SJSA1 (cell line): ENCODE measurements at regions not wholly inside any gene's neighbourhood (a gene's known extent, or its start where the extent isn't known, plus 50 kb on each side); places are given as distances from the start of the nearest gene placed in this dataset.
"Not testable (repeated sequence)": the region's sequence is repeated elsewhere in the genome, so short reads cannot be mapped to it uniquely, and the experiment has no call there.

Experiments
- DNase-seq, 2 experiments: peaks; one replicate each; pipeline ENCODE4 v3.0.0-alpha.2; 2015 to 2020; ENCODE audit warnings: low spot score in 2 of 2, low read depth in 1 of 2
- H3K27ac ChIP-seq: fragments of 250-450 bp; sonication (Bioruptor Pico); 2 replicates; pipeline ENCODE4 v1.5.1; 2020; ENCODE audit warnings: mild to moderate bottlenecking, moderate library complexity
- H3K27me3 ChIP-seq: fragments of 250-450 bp; sonication (Bioruptor Pico); replicated peaks from 2 replicates; pipeline ENCODE4 v1.5.1; 2020; ENCODE audit warnings: mild to moderate bottlenecking, moderate library complexity
- H3K36me3 ChIP-seq: fragments of 250-450 bp; sonication (Bioruptor Pico); 2 replicates; pipeline ENCODE4 v1.5.1; 2020; ENCODE audit warnings: mild to moderate bottlenecking
- H3K4me1 ChIP-seq: fragments of 250-450 bp; sonication (Bioruptor Pico); replicated peaks from 2 replicates; pipeline ENCODE4 v1.6.1; 2021; ENCODE audit warnings: mild to moderate bottlenecking
- H3K4me3 ChIP-seq: fragments of 250-450 bp; sonication (Bioruptor Pico); 2 replicates; pipeline ENCODE4 v1.5.1; 2020; ENCODE audit warnings: mild to moderate bottlenecking
- H3K9me3 ChIP-seq: fragments of 250-450 bp; sonication (Bioruptor Pico); replicated peaks from 2 replicates; pipeline ENCODE4 v1.5.1; 2020; ENCODE audit warnings: mild to moderate bottlenecking

- H3K4me3 ChIP-seq = no peak overlapping the region
- no peak overlapping the region for H3K27ac ChIP-seq
- DNase-seq = no peak
- H3K9me3 ChIP-seq = no peaks in the 10 kb centered on the region
- no peaks in the 10 kb centered on the region for H3K27me3 ChIP-seq
- H3K4me1 ChIP-seq = no peaks in the 10 kb centered on the region
- H3K36me3 ChIP-seq = no peaks in the 10 kb centered on the region
Observed at GRCh38 chr11:98657711-98658110, 363.0 kb upstream of the CNTN5 start.

GRCh38 chr11:98659431-98659830 lies 361.3 kb upstream of the CNTN5 start:
- H3K9me3 ChIP-seq = no peaks in the 10 kb centered on the region

GRCh38 chr11:98674390-98674789 lies 346.4 kb upstream of the CNTN5 start:
- H3K9me3 ChIP-seq = no peaks in the 10 kb centered on the region
- DNase-seq = no peak

More at GRCh38 chr11:98659431-98659830, 361.3 kb upstream of the CNTN5 start:
- Histone ChIP-seq H3K4me3 (no peak overlapping the region), H3K27me3 (no peaks in the 10 kb centered on the region), H3K36me3 (no peaks in the 10 kb centered on the region), H3K4me1 (no peaks in the 10 kb centered on the region), H3K27ac (no peak overlapping the region)
- DNase-seq = no peak

GRCh38 chr11:98679673-98680072 lies 341.1 kb upstream of the CNTN5 start:
- H3K4me1 ChIP-seq = no peaks in the 10 kb centered on the region
- no peak for DNase-seq
- H3K4me3 ChIP-seq = no peak overlapping the region
- no peaks in the 10 kb centered on the region for H3K27me3 ChIP-seq
- no peaks in the 10 kb centered on the region for H3K36me3 ChIP-seq
- no peak overlapping the region for H3K27ac ChIP-seq
- no peaks in the 10 kb centered on the region for H3K9me3 ChIP-seq

More at GRCh38 chr11:98674390-98674789, 346.4 kb upstream of the CNTN5 start:
- Histone ChIP-seq H3K27ac (no peak overlapping the region), H3K27me3 (no peaks in the 10 kb centered on the region), H3K36me3 (no peaks in the 10 kb centered on the region), H3K4me1 (no peaks in the 10 kb centered on the region), H3K4me3 (no peak overlapping the region)

GRCh38 chr11:98701541-98701940 lies 319.2 kb upstream of the CNTN5 start:
- Histone ChIP-seq H3K4me1 (no peaks in the 10 kb centered on the region), H3K27ac (no peak overlapping the region), H3K36me3 (no peaks in the 10 kb centered on the region), H3K27me3 (no peaks in the 10 kb centered on the region), H3K4me3 (no peak overlapping the region), H3K9me3 (no peaks in the 10 kb centered on the region)
- DNase-seq = no peak

- Histone ChIP-seq H3K27ac (no peak overlapping the region), H3K36me3 (no peaks in the 10 kb centered on the region), H3K4me1 (no peaks in the 10 kb centered on the region), H3K4me3 (no peak overlapping the region), H3K9me3 (no peaks in the 10 kb centered on the region), H3K27me3 (no peaks in the 10 kb centered on the region)
- DNase-seq = no peak
Observed at GRCh38 chr11:98703779-98704556, 316.8 kb upstream of the CNTN5 start.

- Histone ChIP-seq H3K36me3 (no peaks in the 10 kb centered on the region), H3K4me1 (no peaks in the 10 kb centered on the region), H3K4me3 (no peak overlapping the region), H3K9me3 (no peaks in the 10 kb centered on the region), H3K27me3 (no peaks in the 10 kb centered on the region), H3K27ac (no peak overlapping the region)
- DNase-seq = no peak
Observed at GRCh38 chr11:98710026-98710425, 310.7 kb upstream of the CNTN5 start.

- Histone ChIP-seq H3K27me3 (no peaks in the 10 kb centered on the region), H3K4me3 (no peak overlapping the region), H3K9me3 (no peaks in the 10 kb centered on the region), H3K27ac (no peak overlapping the region), H3K36me3 (no peaks in the 10 kb centered on the region), H3K4me1 (no peaks in the 10 kb centered on the region)
- DNase-seq = no peak
Observed at GRCh38 chr11:98710986-98711385, 309.8 kb upstream of the CNTN5 start.

- Histone ChIP-seq H3K4me3 (no peak overlapping the region), H3K9me3 (no peaks in the 10 kb centered on the region), H3K36me3 (no peaks in the 10 kb centered on the region), H3K27ac (no peak overlapping the region), H3K4me1 (no peaks in the 10 kb centered on the region), H3K27me3 (no peaks in the 10 kb centered on the region)
- no peak for DNase-seq
Observed at GRCh38 chr11:98720951-98721350, 299.8 kb upstream of the CNTN5 start.

GRCh38 chr11:98725471-98725870 lies 295.3 kb upstream of the CNTN5 start:
- H3K4me1 ChIP-seq = no peaks in the 10 kb centered on the region
- H3K4me3 ChIP-seq = no peak overlapping the region
- no peak overlapping the region for H3K27ac ChIP-seq
- no peaks in the 10 kb centered on the region for H3K36me3 ChIP-seq
- H3K9me3 ChIP-seq = no peaks in the 10 kb centered on the region
- H3K27me3 ChIP-seq = no peaks in the 10 kb centered on the region
- no peak for DNase-seq

- Histone ChIP-seq H3K36me3 (no peaks in the 10 kb centered on the region), H3K9me3 (no peaks in the 10 kb centered on the region), H3K27ac (no peak overlapping the region), H3K4me3 (no peak overlapping the region), H3K27me3 (no peaks in the 10 kb centered on the region), H3K4me1 (no peaks in the 10 kb centered on the region)
- DNase-seq = no peak
Observed at GRCh38 chr11:98728421-98728820, 292.3 kb upstream of the CNTN5 start.

GRCh38 chr11:98729118-98729517 lies 291.6 kb upstream of the CNTN5 start:
- H3K27me3 ChIP-seq = no peaks in the 10 kb centered on the region
- DNase-seq = no peak
- no peaks in the 10 kb centered on the region for H3K9me3 ChIP-seq

GRCh38 chr11:98732947-98733346 lies 287.8 kb upstream of the CNTN5 start:
- no peak overlapping the region for H3K4me3 ChIP-seq
- no peaks in the 10 kb centered on the region for H3K27me3 ChIP-seq
- no peaks in the 10 kb centered on the region for H3K9me3 ChIP-seq
- no peak for DNase-seq
- no peak overlapping the region for H3K27ac ChIP-seq
- no peaks in the 10 kb centered on the region for H3K36me3 ChIP-seq
- no peaks in the 10 kb centered on the region for H3K4me1 ChIP-seq

More at GRCh38 chr11:98729118-98729517, 291.6 kb upstream of the CNTN5 start:
- Histone ChIP-seq H3K4me3 (no peak overlapping the region), H3K4me1 (no peaks in the 10 kb centered on the region), H3K36me3 (no peaks in the 10 kb centered on the region), H3K27ac (no peak overlapping the region)

- not testable (repeated sequence) for H3K36me3 ChIP-seq, H3K9me3 ChIP-seq, H3K4me3 ChIP-seq, H3K27ac ChIP-seq, DNase-seq, H3K27me3 ChIP-seq, H3K4me1 ChIP-seq
Observed at GRCh38 chr11:98733378-98733777, 287.4 kb upstream of the CNTN5 start.

- no peaks in the 10 kb centered on the region for H3K9me3 ChIP-seq
- H3K27ac ChIP-seq = no peak overlapping the region
- H3K4me3 ChIP-seq = no peak overlapping the region
- H3K27me3 ChIP-seq = no peaks in the 10 kb centered on the region
- DNase-seq = no peak
- H3K4me1 ChIP-seq = no peaks in the 10 kb centered on the region
- H3K36me3 ChIP-seq = no peaks in the 10 kb centered on the region
Observed at GRCh38 chr11:98734686-98735085, 286.1 kb upstream of the CNTN5 start.
